Hindlimb muscle (tissue), 1 donor: ENCODE measurements at regions not wholly inside any gene's neighbourhood (a gene's known extent, or its start where the extent isn't known, plus 50 kb on each side); places are given as distances from the start of the nearest gene placed in this dataset.

Experiments used
- DNase-seq: peaks from one replicate; pipeline ENCODE4 v3.0.0-alpha.2; 2013

GRCh38 chr3:158974904-158975303, 173.1 kb downstream of the MFSD1 start:
- DNase-seq, result no peak

GRCh38 chr3:158976966-158977365, 175.1 kb downstream of the MFSD1 start:
- no peak for DNase-seq

GRCh38 chr3:158977497-158977896, 175.6 kb downstream of the MFSD1 start:
- no peak for DNase-seq

- DNase-seq, result no peak
Observed at GRCh38 chr3:158983216-158984099, 181.6 kb downstream of the MFSD1 start.

DNA sequence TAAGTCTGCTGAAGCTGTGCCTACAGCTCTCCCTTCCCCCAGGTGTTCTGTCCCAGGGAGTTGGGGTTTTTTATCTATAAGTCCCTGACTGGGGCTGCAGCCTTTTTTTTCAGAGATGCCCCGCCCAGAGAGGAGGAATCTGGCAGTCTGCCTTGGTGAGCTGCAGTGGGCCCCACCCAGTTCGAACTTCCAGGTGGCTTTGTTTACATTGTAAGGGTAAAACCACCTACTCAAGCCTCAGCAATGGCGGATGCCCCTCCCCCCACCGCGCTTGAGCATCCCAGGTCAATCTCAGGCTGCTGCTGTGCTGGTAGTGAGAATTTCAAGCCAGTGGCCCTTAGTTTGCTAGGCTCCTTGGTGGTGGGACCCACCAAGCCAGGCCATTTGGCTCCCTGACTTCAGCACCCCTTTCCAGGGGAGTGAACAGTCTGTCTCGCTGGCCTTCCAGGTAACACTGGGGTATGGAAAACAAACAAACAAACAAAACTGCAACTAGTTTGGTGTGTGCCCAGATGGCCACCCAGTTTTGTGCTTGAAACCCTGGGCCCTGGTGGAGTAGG, 189.4 kb downstream of the MFSD1 start:
- DNase-seq, result no peak

DNA sequence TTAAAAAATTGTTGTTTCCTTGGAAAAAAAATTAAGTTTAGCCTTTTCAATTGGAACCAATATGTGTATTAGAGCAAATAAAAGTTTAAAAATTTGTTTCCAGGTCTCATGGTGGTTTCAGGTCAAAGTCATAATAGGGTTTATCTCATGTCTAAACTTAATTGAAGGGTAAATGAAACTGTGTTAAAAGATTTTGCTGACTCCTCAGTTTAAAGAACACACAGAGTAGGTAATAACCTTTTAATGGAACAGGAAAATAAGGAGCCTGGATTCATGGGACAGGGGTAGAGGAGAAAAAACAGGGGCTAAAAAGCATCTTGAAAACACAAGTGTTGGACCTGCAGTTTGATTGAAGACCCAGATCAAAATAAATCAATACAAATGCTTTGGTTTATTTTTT, 190.6 kb downstream of the MFSD1 start:
- no peak for DNase-seq

GRCh38 chr3:158994386-158994785, 192.5 kb downstream of the MFSD1 start:
- DNase-seq, result no peak

DNA sequence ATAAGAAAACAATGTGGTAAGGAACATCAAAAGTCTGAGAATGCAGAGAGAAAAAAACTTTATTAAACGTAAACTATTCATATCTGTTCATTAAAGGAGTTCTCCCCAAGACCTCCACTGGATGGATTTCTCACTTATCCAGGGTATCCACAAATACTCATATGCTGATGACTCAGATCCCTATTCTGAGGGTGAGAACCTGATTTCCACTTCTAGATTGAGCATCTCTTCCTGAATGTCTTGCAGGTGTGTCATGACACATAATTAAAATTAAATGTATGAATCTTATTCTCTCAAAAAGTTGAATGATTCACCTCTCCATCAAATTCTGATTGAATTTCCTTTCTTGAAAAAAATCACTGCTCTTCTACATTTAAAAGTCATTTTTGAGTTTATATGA, 199.9 kb downstream of the MFSD1 start:
- no peak for DNase-seq

GRCh38 chr3:159005137-159005536, 203.3 kb downstream of the MFSD1 start:
- DNase-seq, result no peak

- no peak for DNase-seq
Observed at GRCh38 chr3:159007331-159007730, 205.5 kb downstream of the MFSD1 start.

GRCh38 chr3:159008401-159008800, 206.5 kb downstream of the MFSD1 start:
- no peak for DNase-seq

DNA sequence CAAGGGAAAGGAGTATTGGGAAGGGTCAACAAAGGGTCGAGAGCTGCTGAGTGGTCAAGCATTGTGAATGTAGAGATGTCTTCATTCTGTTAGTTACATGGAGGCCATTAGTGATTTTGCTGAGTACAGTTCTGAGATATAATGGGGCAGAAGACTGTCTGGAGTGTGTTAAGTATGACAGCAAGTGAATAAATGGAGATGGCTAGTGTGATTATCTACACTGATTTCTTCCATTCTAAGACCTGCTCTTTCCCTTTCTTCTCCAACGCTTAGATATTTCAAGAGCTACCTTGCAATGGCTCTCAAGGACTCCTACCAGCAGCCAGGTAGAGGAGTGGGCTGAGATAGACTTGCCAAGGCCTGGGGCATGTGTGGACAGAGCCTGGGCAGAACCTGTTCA, 216.5 kb downstream of the MFSD1 start:
- DNase-seq, result no peak

- no peak for DNase-seq
Observed at GRCh38 chr3:159025733-159026132, 223.9 kb downstream of the MFSD1 start.

DNA sequence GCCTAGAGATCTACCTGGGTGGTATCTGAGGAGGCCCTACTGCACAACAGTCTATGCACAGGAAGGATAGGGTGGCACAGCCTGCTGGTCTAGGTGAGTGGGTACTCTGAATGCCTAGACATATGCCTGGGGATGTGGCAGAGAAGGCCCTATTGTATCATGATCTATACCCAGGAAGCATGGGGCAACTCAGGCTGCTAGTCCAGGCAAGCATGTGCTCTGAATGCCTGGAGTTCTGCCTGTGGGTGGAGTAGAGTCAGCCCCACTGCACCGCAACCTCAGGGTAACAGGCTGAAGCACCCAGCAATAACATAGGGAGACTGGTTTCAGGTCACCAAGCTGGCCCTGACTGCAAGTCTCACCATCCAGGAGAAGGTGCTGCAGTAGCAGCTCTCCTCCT, 224.7 kb downstream of the MFSD1 start:
- DNase-seq, result no peak

DNA sequence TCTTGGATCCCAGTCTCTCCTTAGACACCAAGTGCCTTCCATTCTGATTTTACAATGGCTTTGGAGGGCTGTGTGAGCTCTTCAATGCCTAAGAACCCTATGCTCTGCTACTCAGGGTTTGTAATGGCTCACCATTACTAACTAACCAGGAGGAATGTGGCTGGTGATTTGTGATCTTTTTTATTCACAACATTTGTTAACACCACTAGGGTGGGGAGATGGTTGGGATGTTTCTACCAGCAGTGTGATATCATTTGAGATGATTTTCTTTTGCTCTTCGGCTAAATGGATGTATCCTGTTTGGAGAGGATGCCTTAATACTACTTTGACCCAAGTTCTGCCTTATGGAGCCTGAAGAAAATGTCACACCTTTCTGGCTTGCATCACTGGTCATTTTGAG, 226.9 kb downstream of the MFSD1 start:
- no peak for DNase-seq

DNA sequence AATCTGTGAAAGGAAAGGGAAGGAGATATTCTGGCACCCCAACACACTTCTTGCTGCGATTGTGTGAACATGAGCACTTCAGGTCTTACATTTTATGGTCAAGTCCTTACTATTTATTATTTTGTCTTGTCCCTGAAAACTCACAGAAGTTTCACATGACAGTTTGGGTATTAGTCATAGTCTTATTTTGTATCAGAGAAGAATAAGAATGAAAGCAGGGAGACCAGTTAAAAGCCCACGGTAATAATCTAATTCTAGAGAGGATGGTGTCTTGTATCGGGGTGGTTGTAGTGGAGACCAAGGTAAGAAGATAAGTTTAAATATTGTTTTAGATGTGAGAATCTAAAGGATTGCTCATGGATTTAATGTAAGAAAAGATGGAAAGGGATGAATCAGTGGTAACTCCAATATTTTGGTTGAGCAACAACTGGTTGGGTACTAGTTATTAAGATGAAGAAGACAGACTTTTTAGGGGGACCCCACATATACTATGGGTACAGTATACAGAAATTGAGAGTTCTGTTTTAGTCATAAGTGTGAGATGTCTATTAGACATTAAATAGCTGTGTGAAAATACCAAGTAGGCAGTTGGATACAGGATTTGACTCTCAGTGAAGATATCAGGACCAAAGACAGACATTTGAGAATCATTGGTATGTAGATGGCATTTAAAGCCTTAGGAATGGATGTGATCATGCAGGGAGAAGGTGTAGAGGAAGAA, 227.6 kb downstream of the MFSD1 start:
- DNase-seq, result no peak

DNA sequence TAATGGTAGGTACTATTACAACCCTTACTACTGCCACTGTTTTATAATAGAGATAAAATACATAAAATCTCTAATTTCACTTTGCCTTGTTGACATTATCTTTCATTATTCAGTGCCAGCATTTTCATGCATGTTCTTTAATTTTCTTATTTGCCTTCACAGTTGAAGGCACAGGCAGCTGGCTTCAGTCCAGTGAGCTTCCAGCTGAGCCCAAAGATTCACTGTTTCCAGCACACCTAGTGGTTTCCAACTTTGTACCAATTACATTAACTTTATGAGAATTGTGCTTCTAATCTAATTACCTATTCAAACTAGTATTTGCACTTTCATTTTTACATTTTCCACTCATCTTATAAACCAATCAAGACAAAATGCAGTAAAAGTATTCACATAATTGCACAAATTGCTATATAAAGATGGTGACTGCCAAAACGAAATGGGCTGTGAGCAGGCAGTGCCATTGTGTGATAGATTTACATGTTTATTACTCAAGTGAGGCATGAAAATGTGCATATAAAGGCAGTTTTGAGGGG, 228.3 kb downstream of the MFSD1 start:
- DNase-seq, result no peak

GRCh38 chr3:159030886-159031679, 229.2 kb downstream of the MFSD1 start:
- no peak for DNase-seq

DNA sequence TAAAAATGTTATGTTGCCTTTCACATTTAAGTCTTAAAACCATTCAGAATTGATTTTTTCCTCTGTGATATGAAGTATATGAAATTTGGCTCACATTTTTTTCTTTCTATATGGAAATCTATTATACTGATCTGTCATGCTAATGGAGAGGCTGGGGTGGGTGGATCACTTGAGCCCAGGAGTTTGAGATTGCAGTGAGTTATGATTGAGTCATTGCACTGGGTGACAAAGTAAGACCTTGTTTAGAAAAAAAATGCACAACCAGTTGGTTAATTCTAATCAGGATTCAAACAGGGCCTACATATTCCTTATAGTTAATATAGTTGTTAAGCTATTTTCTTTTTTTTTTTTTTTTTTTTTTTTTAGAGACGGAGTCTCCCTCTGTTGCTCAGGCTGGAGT, 230.5 kb downstream of the MFSD1 start:
- DNase-seq, result no peak

- DNase-seq, result no peak
Observed at GRCh38 chr3:159038405-159038804, 236.6 kb downstream of the MFSD1 start.

- no peak for DNase-seq
Observed at GRCh38 chr3:159039286-159039685, 237.4 kb downstream of the MFSD1 start.

DNA sequence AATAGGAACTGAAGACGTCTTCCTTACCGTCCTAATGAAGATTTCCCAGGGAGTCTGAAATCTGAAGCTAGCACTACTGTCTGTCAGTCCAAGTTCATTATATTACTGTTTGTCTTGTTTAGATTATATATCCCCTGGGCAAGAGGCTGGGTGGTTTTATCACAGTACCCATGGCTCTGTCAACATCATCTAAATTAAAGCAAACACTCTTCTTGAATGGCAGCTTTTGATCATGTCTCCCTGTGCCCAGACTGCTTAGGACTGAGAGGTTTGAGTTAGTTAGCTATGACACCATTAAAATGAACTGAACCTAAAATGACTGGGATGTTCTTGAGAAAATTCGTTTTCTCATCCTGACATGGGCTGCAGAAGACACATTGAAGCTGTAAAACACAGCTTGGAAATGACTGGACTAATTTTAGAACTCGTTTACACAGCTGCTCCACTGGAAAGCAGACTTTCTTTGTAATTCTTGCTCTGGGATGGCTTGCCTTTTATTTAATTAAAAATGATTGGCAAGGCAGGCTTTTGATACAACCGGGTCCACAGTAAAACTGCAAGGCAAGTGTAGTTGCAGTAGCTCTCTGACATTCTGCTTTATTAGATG, 243.5 kb downstream of the MFSD1 start:
- DNase-seq, result no peak
